G401 (cell line): ENCODE measurements at regions not wholly inside any gene's neighbourhood (a gene's known extent, or its start where the extent isn't known, plus 50 kb on each side); places are given as distances from the start of the nearest gene placed in this dataset.
A peak's percentile ranks its signal among the peaks of the same experiment; 100 is the strongest.
"Not testable (repeated sequence)": the region's sequence is repeated elsewhere in the genome, so short reads cannot be mapped to it uniquely, and the experiment has no call there.

Experiments used
- DNase-seq: peaks from one replicate; pipeline ENCODE4 v3.0.0-alpha.2; 2015; ENCODE audit warnings: low spot score
- in situ Hi-C: cut with HindIII; loops from 2 replicates; pipeline ENCODE4 v1.10.0; 2016; ENCODE audit warnings: low sequenced_read_pairs, mixed read lengths

- DNase-seq = no peak
- in situ Hi-C loops = no loop called here
Measured at GRCh38 chr2:175256806-175257585, 75.5 kb upstream of the ATP5MC3 start.

GRCh38 chr2:175256391-175256790 lies 74.9 kb upstream of the ATP5MC3 start:
- in situ Hi-C loops, DNase-seq: not testable (repeated sequence)

- DNase-seq = no peak
- in situ Hi-C loops = no loop called here
Measured at GRCh38 chr2:175253871-175254270, 72.4 kb upstream of the ATP5MC3 start.

GRCh38 chr2:175251425-175252041 lies 70.0 kb upstream of the ATP5MC3 start:
- in situ Hi-C loops = no loop called here
- DNase-seq = peak; percentile 67

DNA sequence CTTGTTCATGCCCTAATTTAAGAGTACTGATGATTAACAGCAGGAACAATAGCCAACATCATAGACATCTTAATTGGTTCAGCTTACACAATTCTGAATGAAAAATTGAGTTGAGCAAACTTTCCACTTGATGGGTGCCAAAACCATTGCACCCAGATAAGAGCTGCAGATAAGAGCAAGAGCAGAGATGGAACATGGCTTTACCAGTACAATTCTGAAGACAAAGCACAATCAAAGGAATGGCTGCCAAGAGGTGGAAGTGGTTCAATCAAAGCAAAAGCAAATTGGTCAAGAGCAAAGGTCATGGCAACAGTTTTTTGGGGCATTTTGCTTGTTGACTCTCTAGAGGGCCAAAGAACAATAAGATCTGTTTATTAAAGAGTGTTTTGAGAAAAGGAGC lies 65.6 kb upstream of the ATP5MC3 start:
- in situ Hi-C loops = no loop called here
- no peak for DNase-seq

- in situ Hi-C loops = no loop called here
- DNase-seq = no peak
Measured at GRCh38 chr2:175244697-175245096, 63.2 kb upstream of the ATP5MC3 start.

GRCh38 chr2:175241691-175242090 lies 60.2 kb upstream of the ATP5MC3 start:
- in situ Hi-C loops = no loop called here
- no peak for DNase-seq

GRCh38 chr2:175240033-175240432 lies 58.5 kb upstream of the ATP5MC3 start:
- in situ Hi-C loops, DNase-seq: not testable (repeated sequence)

DNA sequence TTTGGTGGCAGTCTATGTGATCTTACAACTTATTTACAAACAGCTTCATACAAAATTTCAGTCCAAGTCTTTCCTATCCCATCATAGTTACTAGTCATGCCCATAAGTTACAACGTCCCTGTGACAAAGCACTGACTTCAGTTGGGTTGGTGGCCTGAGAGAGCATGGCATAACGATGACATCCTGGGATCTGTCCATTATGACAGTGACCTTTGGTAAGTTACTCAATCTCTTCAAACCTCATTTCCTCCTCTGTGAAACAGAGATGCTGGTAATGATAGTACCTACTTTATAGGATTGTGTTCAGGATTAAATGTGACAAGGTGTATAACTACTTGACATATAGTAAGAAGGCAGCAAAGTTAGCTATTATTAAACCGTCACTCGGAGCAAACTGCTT lies 55.4 kb upstream of the ATP5MC3 start:
- no peak for DNase-seq
- in situ Hi-C loops = no loop called here

DNA sequence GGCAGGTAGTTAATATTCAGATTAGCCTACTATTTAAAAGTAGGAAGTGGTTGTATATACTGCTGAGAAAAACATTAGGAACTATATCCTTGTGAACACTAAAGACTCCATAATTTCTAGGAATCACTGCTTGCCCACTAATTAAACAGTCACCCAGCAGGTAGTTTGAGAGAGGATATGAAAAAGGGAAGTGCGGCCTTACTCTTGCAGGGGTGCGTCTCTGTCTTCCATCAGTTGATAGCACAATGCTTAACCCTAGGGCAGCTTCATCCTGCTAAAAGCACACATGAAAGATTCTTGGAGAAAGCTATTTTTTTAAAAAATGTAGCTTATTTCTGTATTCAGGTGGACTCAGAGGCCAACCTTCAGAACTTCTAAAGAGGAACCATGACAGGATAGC lies 53.1 kb upstream of the ATP5MC3 start:
- no peak for DNase-seq
- in situ Hi-C loops = no loop called here

- DNase-seq = no peak
- in situ Hi-C loops = no loop called here
Measured at GRCh38 chr2:175234153-175234552, 52.6 kb upstream of the ATP5MC3 start.

- no peak for DNase-seq
- in situ Hi-C loops = no loop called here
Measured at GRCh38 chr2:175233135-175233719, 51.7 kb upstream of the ATP5MC3 start.
